H1 (cell line): ENCODE measurements at regions not wholly inside any gene's neighbourhood (a gene's known extent, or its start where the extent isn't known, plus 50 kb on each side); places are given as distances from the start of the nearest gene placed in this dataset.

Experiments used
- CEBPB ChIP-seq: IDR thresholded peaks from 2 replicates; pipeline ENCODE4 v1.6.1; 2012; ENCODE audit warnings: low read depth, low read length
- KDM1A ChIP-seq: fragments of 200-600, 300-600 bp; sonication (generic); IDR thresholded peaks from 2 replicates; pipeline ENCODE4 v1.7.1; 2016; ENCODE audit warnings: mild to moderate bottlenecking, low read length, borderline replicate concordance
- TF ChIP-seq, protein P1 (sequence below): IDR thresholded peaks from 2 replicates; pipeline ENCODE4 v1.6.1; 2012; ENCODE audit warnings: inconsistent platforms

DNA sequence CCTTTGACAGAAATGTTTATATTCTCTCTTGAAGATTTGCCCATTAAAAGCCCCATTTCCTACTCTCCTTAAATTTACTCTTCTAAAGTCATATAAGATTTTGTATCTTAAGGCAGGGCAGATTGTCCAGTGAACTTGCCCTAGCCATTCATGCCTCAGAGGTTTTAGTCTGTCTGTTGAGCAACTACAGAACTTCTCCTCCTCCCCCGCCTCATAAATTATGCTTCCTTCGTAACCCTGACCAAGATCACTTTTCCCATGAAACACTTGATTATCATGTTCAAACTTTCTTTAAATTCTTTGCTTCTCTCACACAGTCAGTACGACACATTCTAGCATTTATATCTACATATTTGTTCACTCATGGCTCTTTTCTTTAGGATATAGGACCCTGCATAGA is 621.3 kb downstream of the ANKRD7 start (continued):
- TF ChIP-seq, protein P1, sequence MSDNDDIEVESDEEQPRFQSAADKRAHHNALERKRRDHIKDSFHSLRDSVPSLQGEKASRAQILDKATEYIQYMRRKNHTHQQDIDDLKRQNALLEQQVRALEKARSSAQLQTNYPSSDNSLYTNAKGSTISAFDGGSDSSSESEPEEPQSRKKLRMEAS, result no peak
- TF ChIP-seq KDM1A (no peak), CEBPB (no peak)
